ENCODE measurements at regions not wholly inside any gene's neighbourhood (a gene's known extent, or its start where the extent isn't known, plus 50 kb on each side); places are given as distances from the start of the nearest gene placed in this dataset.

DNA sequence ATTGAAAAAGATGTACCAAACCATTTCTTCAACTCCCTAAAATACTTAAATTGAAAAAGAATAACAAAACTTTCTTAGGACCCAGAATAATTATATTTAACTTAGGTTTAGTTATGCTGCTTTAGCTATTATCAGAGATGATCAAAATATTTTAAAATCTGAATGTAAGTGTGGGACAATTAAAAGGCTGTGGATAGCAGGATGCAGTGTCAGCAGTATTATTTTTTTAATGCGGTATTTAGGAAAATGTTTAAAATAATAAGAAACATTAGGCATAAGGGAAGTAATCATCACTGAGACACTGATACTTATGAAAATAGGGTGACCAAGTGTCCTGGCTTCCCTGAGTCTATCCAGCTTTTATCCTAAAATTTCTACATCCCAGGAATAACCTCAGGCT is 161.5 kb upstream of the PTCHD4 start:
- TF ChIP-seq, protein P1, sequence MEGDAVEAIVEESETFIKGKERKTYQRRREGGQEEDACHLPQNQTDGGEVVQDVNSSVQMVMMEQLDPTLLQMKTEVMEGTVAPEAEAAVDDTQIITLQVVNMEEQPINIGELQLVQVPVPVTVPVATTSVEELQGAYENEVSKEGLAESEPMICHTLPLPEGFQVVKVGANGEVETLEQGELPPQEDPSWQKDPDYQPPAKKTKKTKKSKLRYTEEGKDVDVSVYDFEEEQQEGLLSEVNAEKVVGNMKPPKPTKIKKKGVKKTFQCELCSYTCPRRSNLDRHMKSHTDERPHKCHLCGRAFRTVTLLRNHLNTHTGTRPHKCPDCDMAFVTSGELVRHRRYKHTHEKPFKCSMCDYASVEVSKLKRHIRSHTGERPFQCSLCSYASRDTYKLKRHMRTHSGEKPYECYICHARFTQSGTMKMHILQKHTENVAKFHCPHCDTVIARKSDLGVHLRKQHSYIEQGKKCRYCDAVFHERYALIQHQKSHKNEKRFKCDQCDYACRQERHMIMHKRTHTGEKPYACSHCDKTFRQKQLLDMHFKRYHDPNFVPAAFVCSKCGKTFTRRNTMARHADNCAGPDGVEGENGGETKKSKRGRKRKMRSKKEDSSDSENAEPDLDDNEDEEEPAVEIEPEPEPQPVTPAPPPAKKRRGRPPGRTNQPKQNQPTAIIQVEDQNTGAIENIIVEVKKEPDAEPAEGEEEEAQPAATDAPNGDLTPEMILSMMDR (IDR thresholded peaks at IDR 0.05), result no peak
- TF ChIP-seq POLR2A (IDR thresholded peaks at IDR 0.05), result no peak
